ENCODE measurements at regions not wholly inside any gene's neighbourhood (a gene's known extent, or its start where the extent isn't known, plus 50 kb on each side); places are given as distances from the start of the nearest gene placed in this dataset.

DNA sequence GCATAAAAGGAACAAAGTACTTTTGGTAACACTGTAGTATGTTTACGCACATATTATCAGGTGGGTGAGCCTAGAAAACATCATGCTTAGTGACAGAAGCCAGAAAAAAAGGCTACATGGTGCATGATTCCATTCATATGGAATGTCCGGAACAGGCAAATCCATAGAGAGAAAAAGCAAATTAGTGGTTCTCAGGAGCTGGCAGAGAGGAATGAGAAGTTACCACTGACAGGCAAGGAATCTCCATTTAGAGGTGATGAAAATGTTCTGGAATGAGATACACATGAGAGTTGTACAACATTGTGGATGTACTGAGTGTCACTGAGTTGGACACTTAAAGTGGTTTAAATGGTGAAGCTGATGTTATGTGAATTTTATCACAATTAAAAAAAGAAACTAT lies 976.9 kb downstream of the NLGN4Y start:
- no peak for DNase-seq (ENCODE audit: low read depth)

DNA sequence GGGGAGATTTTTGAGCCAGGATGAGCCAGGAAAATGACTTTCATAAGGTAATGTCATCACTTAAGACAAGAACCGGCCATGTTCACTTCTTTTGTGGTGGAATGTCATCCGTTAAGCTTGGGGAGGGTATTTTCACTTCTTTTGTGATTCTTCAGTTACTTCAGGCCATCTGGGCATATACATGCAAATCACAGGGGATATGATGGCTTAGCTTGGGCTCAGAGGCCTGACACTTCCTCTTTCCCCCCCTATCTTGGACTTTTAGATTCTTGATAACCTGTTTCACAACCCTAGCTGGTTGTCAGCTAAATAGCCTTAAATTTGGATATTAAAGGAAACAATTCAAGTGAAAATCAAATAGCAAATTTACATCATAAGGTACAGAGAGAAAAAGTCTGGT lies 986.0 kb downstream of the NLGN4Y start:
- no peak for DNase-seq (ENCODE audit: low read depth)

DNA sequence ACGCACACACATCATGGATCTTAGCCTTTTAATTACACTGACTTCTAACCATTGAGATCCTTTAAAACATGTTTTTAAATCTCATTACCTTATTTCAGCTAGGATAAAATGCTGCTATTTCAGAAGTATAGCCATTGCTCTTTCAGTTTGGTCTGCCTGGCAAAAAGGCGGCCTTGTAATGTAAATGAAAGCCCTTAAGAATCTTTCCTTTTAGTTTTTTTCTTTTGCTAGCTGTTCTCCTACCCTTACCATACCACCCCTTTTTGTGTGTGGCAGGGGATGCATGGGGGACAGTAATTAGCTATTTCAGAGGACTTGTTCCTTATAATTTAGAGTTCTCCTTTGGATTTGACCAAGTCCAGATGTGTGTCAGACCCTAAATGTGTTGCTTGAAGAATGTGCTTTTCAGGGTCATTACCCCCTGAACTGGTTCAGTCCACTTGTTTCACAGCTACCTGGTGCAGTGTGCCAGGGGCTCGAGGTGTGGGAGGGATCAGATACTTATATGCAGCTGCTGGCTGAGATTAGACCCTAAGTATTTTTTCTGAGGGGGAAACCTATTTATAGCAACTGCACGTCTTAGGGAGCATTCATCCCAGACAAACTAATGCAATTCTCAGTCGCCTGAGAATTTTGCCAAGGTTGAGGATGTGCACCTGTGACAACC lies 986.8 kb downstream of the NLGN4Y start:
- DNase-seq (ENCODE audit: low read depth): no peak

DNA sequence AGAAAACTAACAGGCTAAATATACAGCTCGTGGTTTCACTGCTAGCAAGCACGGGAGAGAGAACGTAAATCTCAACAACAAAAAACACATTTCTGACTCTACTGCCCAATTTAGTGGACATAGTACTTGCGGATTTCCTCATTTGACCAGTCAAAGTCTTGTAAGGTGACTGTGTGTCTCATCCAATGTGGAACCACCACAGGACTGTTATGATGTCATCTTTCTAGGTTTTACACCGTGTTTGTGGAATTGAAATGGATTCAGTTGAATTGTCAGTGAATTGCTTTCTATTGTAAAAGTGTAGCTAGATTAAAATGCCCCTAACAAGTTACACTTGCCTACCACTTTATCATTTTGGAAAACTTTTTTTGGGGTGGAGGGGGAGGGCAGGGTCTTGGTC lies 1010.8 kb downstream of the NLGN4Y start:
- no peak for DNase-seq (ENCODE audit: low read depth)

DNA sequence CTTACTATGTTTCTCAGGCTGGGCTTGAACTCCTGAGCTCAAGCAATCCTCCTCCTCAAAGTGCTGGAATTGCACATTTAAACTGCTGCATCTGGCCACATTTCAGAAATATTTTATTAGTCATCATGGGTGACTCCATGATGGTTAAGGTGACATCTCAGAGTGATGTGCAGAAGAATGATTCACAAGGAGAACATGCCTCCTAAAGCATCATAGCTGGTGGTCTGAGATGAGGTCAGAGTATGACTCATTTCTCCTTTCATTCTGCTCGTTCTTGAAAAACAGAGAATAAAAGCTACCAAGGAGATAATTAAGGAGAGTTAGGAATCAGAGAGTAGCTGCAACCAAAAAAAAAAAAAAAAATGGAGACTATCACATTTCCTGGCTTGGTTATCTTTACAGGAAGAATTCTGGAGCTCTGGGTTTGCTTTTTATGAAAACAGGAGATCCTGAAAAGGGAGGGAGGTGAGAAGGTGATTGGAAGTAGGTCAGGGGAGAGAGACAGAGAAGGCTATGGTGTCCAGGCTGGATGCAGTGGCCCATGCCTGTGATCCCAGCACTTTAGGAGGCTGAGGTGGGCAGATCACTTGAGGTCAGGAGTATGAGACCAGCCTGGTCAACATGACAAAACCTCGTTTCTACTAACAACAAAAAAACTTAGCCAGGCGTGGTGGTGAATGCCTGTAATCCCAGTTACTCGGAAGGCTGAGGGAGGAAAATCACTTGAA lies 1011.6 kb downstream of the NLGN4Y start:
- no peak for DNase-seq (ENCODE audit: low read depth)

DNA sequence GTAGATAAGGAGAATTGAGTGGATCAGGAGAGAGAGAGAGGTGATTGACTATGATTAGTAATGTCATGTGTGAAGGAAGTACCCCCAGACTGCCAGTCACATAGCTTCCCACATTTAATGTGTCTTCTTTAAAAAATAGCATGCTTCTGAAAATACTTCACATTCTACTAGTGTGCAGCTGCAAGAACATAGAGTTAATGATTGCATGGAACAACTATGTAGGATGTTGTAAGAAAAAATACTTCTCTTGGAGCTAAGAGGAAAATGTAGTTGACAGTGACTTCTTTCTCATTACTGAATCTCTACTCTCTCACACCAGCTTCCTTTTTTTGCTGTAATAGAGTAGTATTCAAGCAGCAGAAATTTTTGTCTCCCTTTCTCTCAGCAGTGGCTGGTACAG lies 1016.2 kb downstream of the NLGN4Y start:
- no peak for DNase-seq (ENCODE audit: low read depth)

DNA sequence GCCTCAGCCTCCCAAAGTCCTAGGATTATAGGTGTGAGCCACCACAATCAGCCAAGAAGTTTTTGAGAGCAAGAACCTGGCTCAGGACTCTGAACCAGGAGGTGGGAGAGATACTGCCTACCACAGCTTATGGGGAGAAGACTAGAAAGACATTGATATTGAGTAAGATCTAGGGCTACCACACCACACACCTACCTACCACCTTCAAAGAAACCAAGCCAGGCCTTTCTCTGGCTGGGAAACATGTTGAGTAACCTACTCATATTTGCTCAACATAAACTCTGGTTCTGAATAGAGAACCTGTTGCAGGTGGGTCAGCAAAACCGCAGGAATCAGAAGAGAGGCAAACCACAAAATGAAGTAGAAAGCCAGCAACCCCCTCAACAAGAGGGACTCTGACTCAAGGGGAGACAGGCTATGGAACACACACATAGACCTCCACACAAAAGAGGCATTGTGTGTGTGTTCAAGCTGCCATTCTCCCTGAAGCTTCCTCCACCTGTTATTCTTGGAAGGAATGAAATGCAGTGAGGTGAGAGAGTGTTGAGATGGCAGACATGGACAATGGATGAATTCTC lies 1021.9 kb downstream of the NLGN4Y start:
- no peak for DNase-seq (ENCODE audit: low read depth)

DNA sequence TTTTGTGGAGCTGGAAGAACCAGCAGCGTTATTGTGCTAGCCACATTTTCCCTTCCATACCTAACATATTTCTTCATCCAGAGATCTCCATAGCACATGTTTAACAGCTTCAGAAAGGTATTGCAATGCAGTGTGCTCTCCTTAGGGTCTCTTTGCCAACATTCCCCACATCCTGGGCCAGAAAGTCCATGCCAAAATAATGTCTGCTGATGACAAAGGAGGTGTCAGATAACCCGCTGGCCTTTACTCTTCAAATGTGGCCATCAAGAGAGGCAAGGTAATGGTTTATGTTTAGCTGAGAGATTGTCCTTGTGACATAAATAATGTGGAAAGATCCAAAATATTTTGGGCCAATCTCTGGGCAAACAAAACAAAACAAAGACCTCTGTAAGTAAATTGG lies 1027.7 kb downstream of the NLGN4Y start:
- DNase-seq (ENCODE audit: low read depth): no peak

DNA sequence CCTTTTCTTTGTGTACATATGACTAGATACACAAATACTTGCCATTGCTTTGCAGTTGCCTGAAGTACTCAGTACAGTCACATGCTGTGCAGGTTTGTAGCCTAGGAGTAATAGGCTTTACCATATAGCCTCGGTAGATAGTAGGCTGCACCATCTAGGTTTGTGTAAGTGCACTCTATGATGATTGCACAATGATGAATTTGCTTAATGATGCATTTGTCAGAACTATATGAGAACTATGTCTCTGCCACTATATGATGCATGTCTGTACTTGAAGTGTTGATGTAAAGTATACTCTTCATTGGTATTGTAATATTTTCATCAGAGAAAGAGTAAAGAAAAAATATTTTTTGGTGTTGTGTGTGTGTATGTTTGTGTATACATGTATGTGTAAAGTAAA lies 1030.7 kb downstream of the NLGN4Y start:
- DNase-seq (ENCODE audit: low read depth): no peak

DNA sequence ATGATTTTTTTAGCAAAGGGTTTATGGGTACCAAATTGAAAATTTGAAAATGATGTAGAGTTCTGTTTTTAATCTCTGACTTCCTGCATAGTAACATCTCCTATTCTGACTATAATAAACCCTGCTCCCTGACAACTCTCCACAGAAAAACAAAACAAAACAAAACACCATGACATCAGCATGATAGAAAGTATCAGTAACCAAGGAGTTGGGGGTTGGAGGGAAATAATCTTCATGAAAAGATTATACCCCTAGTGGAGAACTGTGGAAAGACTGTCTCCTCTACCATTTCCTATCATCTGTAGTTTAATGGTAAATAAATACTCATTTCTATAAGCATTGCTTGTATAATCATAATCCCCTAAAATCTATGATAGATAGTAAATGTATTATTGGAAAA lies 1034.8 kb downstream of the NLGN4Y start:
- DNase-seq (ENCODE audit: low read depth): no peak

DNA sequence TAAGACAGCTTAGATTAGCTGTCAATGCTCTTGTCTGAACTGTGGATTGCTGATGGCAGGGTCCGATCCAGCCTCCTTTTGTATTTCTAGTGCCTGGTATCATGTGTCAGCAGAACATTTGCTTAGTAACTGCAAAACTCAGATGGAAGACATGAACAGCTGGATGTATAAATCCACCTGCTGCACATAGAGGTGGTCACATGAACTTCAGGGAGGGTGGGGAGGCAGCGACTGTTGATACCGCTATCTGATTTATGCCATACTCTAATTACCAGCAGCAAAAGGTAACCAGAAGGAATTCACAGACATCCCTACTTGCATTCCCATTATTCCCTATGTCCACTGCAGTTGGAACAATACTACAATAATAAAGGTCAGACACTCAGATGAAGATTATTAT lies 1036.5 kb downstream of the NLGN4Y start:
- no peak for DNase-seq (ENCODE audit: low read depth)

DNA sequence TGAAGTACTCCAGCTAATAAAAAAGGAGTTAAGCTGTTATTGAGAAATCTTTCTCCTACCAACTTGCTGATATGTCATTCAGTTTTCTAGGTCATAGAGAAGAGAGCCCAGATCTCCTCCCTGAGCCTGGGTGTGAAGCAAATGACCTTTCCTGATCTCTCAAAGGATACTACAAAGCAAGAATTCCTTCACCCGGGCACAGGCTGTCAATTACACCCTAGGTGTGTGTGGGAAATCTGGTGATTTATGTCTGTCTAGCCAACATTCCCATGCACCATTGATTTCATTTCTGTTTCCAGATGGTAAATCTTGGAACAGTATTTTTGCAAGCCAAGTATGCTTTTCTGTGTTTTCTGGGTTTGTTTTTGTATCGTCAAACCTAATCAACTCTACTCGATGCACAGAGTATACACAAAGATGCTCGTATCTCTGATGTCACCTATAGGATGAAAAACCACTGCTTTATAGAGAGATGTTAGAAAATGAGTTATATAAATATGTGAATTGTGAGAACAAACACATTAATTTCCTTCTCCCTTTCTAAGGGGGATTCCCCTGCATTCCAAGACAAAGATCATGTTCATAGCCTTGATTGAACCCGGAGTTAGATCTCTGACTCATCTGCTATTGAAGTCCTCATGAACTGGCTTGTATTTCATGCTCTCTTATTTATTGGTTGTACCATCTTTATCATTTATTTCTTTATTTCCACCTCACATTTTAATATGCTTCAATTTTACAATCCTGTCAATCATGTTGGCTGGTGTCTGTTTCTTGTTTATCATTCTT lies 1037.4 kb downstream of the NLGN4Y start:
- DNase-seq (ENCODE audit: low read depth): no peak

DNA sequence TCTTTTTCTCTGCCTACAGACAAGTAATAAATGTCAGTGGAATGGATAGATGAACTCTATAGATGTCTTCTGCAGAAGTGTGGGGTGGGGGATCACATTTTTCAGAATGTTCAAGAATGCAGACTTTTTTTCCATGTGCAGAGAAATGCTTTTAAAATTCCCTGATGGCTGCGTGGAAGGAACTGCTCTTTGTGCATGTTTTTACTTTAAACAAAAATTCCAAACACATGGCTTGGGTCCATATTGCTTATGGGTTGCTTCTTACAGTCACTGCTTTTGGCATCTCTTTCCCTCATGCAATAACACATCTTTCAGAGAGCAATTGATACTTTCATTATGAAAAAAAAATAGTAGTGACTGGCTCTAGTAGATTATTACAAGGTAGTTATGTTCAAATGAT lies 1053.6 kb downstream of the NLGN4Y start:
- DNase-seq (ENCODE audit: low read depth): no peak

DNA sequence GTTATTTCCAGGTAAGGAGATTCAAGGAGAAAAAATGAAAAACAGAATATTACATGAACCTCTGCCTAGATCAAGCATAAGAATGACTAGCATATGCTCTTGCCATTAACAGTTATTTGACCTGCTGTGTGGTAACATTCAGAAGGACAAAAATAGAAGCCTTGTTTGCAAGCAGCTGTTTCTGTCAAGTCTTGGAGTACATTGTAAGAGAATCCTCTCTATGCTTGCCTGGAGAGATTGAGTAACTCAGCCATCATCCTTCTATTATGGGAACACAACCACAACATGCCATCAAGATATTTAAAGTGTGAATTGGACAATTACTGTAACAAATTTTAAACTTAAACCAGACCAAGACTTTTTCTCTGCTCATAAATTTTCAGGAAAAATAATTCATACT lies 1054.4 kb downstream of the NLGN4Y start:
- DNase-seq (ENCODE audit: low read depth): no peak

DNA sequence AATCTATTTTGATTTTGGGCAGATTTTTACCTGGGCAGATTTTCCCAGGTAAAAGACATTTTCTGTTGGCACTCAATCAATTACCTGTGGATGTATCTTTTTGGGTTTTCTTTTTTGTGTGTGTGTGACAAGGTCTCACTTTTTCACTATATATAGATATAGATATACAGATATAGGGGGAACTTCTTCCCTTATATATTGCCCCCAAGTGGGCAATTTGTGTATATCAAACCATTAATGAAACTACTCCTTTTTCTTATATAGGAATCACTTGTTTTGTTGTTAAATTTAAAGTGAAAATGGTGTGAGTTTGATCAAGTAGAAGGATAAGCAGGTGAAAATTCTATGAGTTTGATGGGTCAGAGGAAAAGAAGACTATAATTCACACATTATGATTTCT lies 1054.9 kb downstream of the NLGN4Y start:
- no peak for DNase-seq (ENCODE audit: low read depth)

DNA sequence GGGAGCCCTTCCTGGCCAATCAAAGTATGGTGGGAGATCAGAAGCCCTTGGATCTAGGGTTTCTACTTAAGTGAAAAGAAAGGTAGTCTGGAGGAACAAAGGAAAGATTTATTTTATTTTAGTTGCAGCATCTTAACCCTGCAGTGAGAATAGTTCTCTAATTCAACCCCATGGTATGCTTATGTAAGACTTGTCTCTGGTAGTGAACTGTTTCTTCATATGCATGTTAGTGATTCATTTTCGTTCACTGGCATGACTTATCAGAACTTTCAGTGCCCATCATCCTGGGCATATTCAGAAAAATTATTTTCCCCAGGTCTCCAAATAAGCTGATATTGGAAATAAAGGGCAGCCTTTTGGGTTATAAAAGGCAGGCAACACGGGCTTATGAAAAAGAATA lies 1058.8 kb downstream of the NLGN4Y start:
- DNase-seq (ENCODE audit: low read depth): no peak

DNA sequence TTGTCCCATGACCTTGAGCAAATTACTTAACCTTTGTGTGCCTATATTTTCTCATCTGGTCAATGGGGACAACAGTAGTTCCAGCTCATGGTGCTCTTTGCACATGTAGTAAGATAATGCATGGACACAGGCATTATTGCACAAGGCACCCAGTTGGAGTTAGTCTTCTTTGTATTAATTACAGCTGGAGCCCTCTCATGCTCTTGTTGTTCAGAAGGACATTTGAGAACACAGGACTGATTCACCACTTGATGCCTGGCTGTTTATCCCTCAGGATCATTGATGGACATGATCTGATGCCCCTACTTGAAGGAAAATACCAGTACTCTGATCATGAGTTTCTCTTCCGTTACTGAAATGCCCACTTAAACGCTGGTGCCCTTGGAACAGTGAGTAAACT lies 1068.6 kb downstream of the NLGN4Y start:
- DNase-seq (ENCODE audit: low read depth): no peak

DNA sequence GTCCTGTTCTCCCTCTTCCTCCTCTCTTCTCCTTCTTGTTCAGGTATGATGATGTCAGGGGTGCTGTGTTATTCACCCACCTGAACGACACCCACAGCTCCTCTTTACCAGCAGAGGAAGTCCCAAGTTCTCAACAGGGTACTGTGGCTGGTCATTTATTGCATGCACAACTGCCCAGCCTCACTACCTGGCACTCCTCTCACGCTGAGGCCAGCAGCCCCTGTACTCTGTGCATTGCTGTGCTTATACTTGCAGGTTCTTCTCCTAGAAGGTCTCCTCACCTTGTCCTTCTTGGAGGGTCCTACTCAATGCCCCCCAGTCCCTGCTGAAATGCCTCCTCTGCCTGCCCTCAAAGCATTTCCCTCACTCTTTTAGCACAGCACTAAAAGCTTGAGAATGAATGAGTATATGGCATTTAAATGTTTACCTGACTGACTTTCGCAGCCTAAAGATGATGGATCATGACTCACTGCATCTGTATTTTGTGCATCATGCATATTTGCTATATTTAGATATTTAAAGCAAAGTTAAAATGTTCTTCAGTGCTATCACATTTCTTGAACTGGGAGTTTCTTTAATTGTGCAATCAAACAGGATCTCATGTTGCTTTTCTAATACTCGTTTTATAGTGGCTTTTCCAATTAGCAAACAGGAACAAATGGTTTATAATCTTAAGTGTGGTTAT lies 1069.3 kb downstream of the NLGN4Y start:
- no peak for DNase-seq (ENCODE audit: low read depth)

DNA sequence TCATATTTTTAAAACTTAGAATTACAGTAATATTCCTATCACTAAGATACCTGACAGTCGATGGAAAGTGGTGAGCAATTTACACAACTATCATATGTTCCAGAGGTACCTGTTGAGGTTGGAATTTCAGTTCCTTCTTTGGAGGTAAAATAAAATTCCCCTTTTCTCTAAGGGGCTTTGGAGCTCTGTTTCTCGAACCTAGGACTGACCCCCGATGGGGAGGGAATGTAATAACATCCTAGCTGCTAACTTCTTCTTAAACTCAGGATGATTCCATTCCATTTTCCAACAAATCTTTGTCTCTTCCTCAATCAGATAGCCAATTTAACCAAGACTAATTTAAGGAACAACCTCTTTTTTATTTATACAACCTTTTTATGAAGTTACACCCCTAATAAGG lies 1069.8 kb downstream of the NLGN4Y start:
- DNase-seq (ENCODE audit: low read depth): no peak

DNA sequence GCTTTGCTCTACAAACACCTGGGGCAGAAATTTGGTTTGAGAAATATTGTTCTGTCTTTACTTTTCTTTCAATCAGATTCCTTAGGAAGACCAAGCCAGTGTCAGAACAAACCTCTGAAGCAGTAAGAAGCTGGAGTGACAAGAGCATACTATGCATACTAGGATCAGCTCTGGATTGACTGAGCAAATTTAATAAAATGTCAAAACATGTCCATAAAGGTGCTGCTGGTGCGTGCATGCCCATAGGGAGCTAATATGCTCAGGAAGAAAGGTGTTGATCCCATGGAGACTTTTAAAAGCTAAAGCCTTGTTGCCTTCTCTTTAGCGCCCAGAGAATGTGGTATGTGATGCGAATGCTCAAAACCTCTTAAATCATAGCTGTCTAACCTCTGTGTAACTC lies 1076.2 kb downstream of the NLGN4Y start:
- no peak for DNase-seq (ENCODE audit: low read depth)

DNA sequence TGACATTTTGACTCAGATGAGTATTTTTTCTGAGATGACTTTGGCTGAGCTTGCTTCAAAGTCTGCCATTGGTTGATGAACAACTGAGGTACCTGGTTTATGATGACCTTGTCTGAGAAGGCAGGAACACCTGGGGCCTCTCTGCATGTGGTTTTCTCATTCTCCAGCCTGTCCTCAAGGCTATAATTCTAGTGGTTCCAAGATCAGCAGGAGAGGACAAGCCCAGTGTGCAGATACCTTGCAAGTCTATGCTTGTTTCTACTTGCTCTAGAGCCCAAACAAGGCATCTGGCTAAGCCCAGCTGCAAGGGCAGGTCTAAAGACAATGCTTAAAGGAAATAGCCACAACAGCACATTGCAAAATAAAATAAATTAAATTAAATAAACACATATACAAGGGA lies 1100.0 kb downstream of the NLGN4Y start:
- no peak for DNase-seq (ENCODE audit: low read depth)

DNA sequence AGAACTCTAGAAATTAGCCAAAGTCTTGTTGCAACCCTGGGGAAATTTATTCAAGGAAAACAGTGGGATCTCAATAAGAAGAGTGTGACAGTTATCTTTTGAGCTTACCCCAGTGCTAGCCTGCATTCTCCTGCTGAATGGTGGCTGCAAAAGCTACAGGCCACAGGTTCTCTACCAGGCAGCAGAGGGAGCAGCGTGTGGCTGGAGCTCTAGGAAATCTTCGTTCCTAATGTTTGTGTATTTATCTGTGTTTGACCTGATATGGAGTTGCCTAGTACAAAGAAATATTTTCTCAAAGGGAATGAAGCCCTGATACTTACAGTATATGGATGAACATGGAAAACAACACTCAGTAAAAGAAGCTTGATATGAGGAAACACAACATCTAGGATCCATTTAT lies 1100.6 kb downstream of the NLGN4Y start:
- DNase-seq (ENCODE audit: low read depth): no peak
